ENCODE measurements at regions not wholly inside any gene's neighbourhood (a gene's known extent, or its start where the extent isn't known, plus 50 kb on each side); places are given as distances from the start of the nearest gene placed in this dataset.
"Not testable (repeated sequence)": the region's sequence is repeated elsewhere in the genome, so short reads cannot be mapped to it uniquely, and the experiment has no call there.

DNA sequence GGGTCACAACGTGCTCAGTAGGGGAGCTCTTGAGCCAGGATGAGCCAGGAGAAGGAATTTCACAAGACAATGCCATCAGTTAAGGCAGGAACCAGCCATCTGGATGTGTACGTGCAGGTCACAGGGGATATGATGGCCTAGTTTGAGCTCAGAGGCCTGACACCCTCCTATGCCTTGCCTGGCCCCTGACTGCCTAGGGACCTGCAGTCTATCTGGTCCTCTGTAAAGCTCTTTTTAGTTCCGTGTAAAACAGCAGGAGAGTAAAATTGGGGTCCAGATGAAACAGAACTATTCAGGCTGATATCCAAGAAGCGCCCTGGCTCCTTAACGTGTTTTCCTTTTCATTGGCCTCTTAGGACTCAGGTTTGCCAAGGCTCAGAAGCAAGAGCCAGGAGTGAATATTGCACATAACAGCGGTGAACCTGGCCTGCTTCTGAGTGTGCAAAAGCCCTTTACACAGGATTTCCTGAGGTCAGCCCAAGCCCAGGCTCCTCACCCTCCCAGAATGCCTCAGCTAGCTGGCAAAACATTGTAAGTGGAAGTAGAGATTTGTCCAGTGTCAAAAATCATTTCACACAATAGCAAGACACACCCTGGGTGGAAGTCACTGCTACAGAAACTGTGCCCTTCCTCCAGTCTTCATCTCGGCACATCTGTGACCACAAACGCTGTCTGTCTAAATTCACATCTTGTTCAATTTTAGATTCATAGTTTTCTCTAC is 777.2 kb downstream of the UQCRFS1 start:
- ChIA-PET CTCF (no interaction called here), POLR2A (no interaction called here)
- no peak for TF ChIP-seq ZNF138 (CRISPR knock-in tag; conservative IDR thresholded peaks at IDR 0.05)
- TF ChIP-seq, protein P1, sequence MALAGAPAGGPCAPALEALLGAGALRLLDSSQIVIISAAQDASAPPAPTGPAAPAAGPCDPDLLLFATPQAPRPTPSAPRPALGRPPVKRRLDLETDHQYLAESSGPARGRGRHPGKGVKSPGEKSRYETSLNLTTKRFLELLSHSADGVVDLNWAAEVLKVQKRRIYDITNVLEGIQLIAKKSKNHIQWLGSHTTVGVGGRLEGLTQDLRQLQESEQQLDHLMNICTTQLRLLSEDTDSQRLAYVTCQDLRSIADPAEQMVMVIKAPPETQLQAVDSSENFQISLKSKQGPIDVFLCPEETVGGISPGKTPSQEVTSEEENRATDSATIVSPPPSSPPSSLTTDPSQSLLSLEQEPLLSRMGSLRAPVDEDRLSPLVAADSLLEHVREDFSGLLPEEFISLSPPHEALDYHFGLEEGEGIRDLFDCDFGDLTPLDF (CRISPR knock-in tag; IDR thresholded peaks at IDR 0.05), result no peak
- TF ChIP-seq, protein P2, sequence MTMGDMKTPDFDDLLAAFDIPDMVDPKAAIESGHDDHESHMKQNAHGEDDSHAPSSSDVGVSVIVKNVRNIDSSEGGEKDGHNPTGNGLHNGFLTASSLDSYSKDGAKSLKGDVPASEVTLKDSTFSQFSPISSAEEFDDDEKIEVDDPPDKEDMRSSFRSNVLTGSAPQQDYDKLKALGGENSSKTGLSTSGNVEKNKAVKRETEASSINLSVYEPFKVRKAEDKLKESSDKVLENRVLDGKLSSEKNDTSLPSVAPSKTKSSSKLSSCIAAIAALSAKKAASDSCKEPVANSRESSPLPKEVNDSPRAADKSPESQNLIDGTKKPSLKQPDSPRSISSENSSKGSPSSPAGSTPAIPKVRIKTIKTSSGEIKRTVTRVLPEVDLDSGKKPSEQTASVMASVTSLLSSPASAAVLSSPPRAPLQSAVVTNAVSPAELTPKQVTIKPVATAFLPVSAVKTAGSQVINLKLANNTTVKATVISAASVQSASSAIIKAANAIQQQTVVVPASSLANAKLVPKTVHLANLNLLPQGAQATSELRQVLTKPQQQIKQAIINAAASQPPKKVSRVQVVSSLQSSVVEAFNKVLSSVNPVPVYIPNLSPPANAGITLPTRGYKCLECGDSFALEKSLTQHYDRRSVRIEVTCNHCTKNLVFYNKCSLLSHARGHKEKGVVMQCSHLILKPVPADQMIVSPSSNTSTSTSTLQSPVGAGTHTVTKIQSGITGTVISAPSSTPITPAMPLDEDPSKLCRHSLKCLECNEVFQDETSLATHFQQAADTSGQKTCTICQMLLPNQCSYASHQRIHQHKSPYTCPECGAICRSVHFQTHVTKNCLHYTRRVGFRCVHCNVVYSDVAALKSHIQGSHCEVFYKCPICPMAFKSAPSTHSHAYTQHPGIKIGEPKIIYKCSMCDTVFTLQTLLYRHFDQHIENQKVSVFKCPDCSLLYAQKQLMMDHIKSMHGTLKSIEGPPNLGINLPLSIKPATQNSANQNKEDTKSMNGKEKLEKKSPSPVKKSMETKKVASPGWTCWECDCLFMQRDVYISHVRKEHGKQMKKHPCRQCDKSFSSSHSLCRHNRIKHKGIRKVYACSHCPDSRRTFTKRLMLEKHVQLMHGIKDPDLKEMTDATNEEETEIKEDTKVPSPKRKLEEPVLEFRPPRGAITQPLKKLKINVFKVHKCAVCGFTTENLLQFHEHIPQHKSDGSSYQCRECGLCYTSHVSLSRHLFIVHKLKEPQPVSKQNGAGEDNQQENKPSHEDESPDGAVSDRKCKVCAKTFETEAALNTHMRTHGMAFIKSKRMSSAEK (CRISPR knock-in tag; IDR thresholded peaks at IDR 0.05; ENCODE audit: borderline replicate concordance), result no peak
- no peak for TF ChIP-seq JUN (CRISPR knock-in tag; IDR thresholded peaks at IDR 0.05)
- TF ChIP-seq, protein P3, sequence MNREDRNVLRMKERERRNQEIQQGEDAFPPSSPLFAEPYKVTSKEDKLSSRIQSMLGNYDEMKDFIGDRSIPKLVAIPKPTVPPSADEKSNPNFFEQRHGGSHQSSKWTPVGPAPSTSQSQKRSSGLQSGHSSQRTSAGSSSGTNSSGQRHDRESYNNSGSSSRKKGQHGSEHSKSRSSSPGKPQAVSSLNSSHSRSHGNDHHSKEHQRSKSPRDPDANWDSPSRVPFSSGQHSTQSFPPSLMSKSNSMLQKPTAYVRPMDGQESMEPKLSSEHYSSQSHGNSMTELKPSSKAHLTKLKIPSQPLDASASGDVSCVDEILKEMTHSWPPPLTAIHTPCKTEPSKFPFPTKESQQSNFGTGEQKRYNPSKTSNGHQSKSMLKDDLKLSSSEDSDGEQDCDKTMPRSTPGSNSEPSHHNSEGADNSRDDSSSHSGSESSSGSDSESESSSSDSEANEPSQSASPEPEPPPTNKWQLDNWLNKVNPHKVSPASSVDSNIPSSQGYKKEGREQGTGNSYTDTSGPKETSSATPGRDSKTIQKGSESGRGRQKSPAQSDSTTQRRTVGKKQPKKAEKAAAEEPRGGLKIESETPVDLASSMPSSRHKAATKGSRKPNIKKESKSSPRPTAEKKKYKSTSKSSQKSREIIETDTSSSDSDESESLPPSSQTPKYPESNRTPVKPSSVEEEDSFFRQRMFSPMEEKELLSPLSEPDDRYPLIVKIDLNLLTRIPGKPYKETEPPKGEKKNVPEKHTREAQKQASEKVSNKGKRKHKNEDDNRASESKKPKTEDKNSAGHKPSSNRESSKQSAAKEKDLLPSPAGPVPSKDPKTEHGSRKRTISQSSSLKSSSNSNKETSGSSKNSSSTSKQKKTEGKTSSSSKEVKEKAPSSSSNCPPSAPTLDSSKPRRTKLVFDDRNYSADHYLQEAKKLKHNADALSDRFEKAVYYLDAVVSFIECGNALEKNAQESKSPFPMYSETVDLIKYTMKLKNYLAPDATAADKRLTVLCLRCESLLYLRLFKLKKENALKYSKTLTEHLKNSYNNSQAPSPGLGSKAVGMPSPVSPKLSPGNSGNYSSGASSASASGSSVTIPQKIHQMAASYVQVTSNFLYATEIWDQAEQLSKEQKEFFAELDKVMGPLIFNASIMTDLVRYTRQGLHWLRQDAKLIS (CRISPR knock-in tag; IDR thresholded peaks at IDR 0.05; ENCODE audit: borderline replicate concordance), result no peak
- TF ChIP-seq FOXJ3 (CRISPR knock-in tag; IDR thresholded peaks at IDR 0.05; ENCODE audit: borderline replicate concordance), result no peak
- no peak for TF ChIP-seq MYBL2 (CRISPR knock-in tag; IDR thresholded peaks at IDR 0.05)
- TF ChIP-seq SMAD4 (CRISPR knock-in tag; IDR thresholded peaks at IDR 0.05), result no peak
- no peak for TF ChIP-seq CREM (CRISPR knock-in tag; IDR thresholded peaks at IDR 0.05)
- TF ChIP-seq NFATC4 (CRISPR knock-in tag; IDR thresholded peaks at IDR 0.05), result no peak
- TF ChIP-seq, protein P4, sequence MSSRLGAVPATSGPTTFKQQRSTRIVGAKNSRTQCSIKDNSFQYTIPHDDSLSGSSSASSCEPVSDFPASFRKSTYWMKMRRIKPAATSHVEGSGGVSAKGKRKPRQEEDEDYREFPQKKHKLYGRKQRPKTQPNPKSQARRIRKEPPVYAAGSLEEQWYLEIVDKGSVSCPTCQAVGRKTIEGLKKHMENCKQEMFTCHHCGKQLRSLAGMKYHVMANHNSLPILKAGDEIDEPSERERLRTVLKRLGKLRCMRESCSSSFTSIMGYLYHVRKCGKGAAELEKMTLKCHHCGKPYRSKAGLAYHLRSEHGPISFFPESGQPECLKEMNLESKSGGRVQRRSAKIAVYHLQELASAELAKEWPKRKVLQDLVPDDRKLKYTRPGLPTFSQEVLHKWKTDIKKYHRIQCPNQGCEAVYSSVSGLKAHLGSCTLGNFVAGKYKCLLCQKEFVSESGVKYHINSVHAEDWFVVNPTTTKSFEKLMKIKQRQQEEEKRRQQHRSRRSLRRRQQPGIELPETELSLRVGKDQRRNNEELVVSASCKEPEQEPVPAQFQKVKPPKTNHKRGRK (CRISPR knock-in tag; IDR thresholded peaks at IDR 0.05; ENCODE audit: borderline replicate concordance), result no peak
- TF ChIP-seq TP53 (CRISPR knock-in tag; IDR thresholded peaks at IDR 0.05), result no peak
- TF ChIP-seq, protein P5, sequence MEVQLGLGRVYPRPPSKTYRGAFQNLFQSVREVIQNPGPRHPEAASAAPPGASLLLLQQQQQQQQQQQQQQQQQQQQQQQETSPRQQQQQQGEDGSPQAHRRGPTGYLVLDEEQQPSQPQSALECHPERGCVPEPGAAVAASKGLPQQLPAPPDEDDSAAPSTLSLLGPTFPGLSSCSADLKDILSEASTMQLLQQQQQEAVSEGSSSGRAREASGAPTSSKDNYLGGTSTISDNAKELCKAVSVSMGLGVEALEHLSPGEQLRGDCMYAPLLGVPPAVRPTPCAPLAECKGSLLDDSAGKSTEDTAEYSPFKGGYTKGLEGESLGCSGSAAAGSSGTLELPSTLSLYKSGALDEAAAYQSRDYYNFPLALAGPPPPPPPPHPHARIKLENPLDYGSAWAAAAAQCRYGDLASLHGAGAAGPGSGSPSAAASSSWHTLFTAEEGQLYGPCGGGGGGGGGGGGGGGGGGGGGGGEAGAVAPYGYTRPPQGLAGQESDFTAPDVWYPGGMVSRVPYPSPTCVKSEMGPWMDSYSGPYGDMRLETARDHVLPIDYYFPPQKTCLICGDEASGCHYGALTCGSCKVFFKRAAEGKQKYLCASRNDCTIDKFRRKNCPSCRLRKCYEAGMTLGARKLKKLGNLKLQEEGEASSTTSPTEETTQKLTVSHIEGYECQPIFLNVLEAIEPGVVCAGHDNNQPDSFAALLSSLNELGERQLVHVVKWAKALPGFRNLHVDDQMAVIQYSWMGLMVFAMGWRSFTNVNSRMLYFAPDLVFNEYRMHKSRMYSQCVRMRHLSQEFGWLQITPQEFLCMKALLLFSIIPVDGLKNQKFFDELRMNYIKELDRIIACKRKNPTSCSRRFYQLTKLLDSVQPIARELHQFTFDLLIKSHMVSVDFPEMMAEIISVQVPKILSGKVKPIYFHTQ (CRISPR knock-in tag; IDR thresholded peaks at IDR 0.05), result no peak
- ATAC-seq (no peak), DNase-seq (ENCODE audit: low spot score) (no peak)
- Mint-ChIP-seq H3K27ac (no peak overlapping the region), H3K4me3 (no peak overlapping the region), H3K36me3 (peaks cover 60% of the 10 kb centered on the region), H3K9me3 (peaks cover 60% of the 10 kb centered on the region), H3K27me3 (ENCODE audit: low read depth) (peaks cover 15% of the 10 kb centered on the region), H3K4me1 (peaks cover 17% of the 10 kb centered on the region)

DNA sequence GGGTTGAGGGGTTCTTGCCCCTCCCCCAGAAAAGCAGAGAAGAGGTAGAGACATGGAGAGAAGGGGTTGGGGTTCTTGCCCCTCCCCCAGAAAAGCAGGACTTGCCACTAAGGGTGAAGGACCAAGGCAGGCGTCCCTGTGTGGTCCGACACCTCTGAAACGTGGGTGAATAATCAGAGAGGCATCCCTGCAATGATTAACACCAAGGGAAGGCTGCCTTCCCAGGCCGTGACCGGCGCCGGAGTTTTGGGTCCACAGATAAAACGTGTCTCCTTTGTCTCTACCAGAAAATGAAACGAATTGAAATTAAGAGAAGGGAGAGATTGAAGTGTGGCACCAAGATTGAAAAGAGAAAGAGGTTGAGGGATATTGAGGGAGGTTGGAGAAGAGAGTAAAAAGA is 778.2 kb downstream of the UQCRFS1 start:
- Mint-ChIP-seq H3K9me3 (peaks cover 63% of the 10 kb centered on the region), H3K36me3 (peaks cover 60% of the 10 kb centered on the region), H3K4me1 (peaks cover 14% of the 10 kb centered on the region), H3K27me3 (ENCODE audit: low read depth) (peaks cover 15% of the 10 kb centered on the region)
- ATAC-seq; CTCF ChIA-PET; H3K4me3 Mint-ChIP-seq; H3K27ac Mint-ChIP-seq; DNase-seq (ENCODE audit: low spot score); POLR2A ChIA-PET: not testable (repeated sequence)

DNA sequence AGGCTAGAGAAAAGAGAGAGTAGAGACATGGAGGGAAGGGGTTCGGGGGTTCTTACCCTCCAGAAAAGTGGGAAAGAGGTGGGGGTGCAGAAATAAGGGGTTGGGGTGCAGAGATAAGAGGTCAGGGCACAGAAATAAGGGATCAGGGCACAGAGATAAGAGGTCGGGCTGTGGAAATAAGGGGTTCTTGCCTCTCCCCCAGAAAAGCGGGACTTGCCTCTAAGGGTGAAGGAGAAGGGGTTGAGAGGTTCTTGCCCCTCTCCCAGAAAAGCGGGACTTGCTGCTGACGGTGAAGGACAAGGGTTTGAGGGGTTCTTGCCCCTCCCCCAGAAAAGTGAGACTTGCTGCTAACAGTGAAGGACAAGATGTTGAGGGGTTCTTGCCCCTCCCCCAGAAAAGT is 778.6 kb downstream of the UQCRFS1 start:
- DNase-seq (ENCODE audit: low spot score); CTCF ChIA-PET; H3K4me1 Mint-ChIP-seq; H3K27ac Mint-ChIP-seq; POLR2A ChIA-PET; ATAC-seq; H3K4me3 Mint-ChIP-seq: not testable (repeated sequence)
- Mint-ChIP-seq H3K27me3 (ENCODE audit: low read depth) (peaks cover 15% of the 10 kb centered on the region), H3K36me3 (peaks cover 60% of the 10 kb centered on the region), H3K9me3 (peaks cover 63% of the 10 kb centered on the region)

DNA sequence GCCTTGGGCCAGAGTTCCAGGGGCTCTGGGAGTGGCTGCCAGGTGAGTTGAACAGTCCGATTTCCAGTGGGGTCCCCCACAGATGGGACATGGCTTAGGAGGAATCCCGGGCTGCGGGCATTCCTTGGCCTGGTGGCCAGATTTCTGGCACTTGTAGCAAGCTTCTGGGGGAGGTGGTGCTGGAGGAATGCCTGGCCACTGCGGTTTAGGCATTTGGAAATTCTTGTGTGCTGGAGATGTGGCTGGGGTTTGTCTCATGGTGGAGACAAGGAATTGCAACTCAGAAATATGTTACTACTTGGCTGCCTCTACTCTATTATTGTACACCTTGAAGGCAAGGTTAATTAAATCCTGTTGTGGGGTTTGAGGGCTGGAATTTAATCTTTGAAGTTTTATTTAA is 779.8 kb downstream of the UQCRFS1 start:
- not testable (repeated sequence) for DNase-seq (ENCODE audit: low spot score)
- Mint-ChIP-seq H3K9me3 (peaks cover 63% of the 10 kb centered on the region), H3K36me3 (peaks cover 60% of the 10 kb centered on the region)

More for the DNA sequence above, 779.8 kb downstream of the UQCRFS1 start:
- POLR2A ChIA-PET, H3K4me1 Mint-ChIP-seq, CTCF ChIA-PET, H3K4me3 Mint-ChIP-seq, ATAC-seq, H3K27ac Mint-ChIP-seq: not testable (repeated sequence)
- peaks cover 15% of the 10 kb centered on the region for H3K27me3 Mint-ChIP-seq (ENCODE audit: low read depth)

All from WTC11 (cell line).